GM12892 (cell line): ENCODE measurements at regions not wholly inside any gene's neighbourhood (a gene's known extent, or its start where the extent isn't known, plus 50 kb on each side); places are given as distances from the start of the nearest gene placed in this dataset.

Experiments
- POLR2A ChIP-seq: IDR thresholded peaks from 2 replicates; pipeline ENCODE4 v1.6.1; 2011; ENCODE audit warnings: low read depth, low read length, control low read depth
- TAF1 ChIP-seq: IDR thresholded peaks from 2 replicates; pipeline ENCODE4 v1.6.1; 2011; ENCODE audit warnings: low read depth, mild to moderate bottlenecking, control low read depth, low read length, borderline replicate concordance

DNA sequence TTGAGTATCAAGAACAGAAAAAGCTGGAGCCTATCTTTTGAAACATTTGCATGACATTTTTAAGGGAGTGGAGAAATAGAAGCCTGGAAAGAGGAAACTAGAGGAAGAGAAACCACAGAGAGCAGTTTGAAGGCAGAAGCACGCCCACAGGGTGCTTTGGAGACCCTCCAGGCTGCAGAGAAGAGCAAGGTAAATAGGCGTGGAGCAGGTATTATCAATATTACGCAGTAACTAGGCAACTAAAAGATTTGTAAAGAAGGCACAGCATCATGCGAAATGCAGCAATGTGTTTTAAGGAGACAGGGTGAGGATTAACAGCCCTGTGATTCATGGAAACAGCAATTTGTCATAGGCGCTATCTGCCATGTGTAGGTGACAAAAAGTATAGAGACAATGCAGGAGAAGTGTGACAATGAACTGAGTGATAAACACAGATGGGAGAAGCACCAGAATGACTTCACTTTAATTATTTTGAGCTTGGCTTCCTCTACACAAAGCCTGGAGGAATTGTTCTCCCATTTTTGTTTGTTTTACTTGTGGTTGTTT lies 281.2 kb downstream of the BRINP1 start:
- TF ChIP-seq POLR2A (no peak), TAF1 (no peak)
